ENCODE measurements at regions not wholly inside any gene's neighbourhood (a gene's known extent, or its start where the extent isn't known, plus 50 kb on each side); places are given as distances from the start of the nearest gene placed in this dataset.

DNA sequence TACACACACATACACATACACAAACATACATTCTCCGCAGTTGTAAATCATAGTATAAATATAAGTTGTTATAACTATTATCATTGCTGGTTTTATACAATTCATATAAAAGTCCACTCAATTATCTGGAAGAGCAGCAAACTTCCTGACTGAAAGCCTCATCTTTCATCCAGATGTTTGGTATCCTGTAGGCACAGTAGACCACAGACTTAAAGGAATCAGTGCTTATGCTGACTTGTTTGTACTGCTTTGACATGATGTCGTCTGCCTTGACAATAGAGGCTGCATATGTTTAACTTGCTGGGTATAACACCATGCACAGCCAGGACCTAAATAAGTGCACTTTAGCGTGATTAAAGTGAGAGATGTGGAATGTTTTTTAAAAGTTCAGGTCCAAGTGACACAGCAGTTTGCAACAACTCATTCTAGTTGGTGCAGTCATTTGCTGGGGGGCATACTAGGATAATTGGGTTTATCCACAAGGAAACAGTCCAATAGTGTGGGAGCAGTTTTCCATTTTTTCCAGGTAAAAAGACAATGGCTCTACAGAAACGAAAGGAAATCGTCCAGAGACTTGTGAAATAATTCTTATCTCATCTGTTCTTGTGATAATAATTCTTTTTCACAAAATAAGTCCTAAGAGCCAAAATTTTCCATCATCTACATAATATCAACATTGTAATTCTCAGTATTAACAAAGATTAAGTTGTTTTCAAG is 110.3 kb upstream of the TSPAN2 start:
- FAIRE-seq, result no peak
- SMC1A ChIA-PET (ENCODE audit: uncharacterized antibody, unreplicated experiment), result no interaction called here

More for the DNA sequence above, 110.3 kb upstream of the TSPAN2 start:
- TF ChIP-seq, protein P1, sequence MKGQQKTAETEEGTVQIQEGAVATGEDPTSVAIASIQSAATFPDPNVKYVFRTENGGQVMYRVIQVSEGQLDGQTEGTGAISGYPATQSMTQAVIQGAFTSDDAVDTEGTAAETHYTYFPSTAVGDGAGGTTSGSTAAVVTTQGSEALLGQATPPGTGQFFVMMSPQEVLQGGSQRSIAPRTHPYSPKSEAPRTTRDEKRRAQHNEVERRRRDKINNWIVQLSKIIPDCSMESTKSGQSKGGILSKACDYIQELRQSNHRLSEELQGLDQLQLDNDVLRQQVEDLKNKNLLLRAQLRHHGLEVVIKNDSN (IDR thresholded peaks at IDR 0.05; ENCODE audit: borderline replicate concordance, extremely low read length, insufficient read depth, low read depth, low read length), result no peak
- TF ChIP-seq GABPA (IDR thresholded peaks at IDR 0.05; ENCODE audit: low read depth) (no peak), RFX5 (IDR thresholded peaks at IDR 0.05; ENCODE audit: low read depth, low read length) (no peak), SREBF2 (IDR thresholded peaks at IDR 0.05; ENCODE audit: low read length) (no peak), DPF2 (IDR thresholded peaks at IDR 0.05) (no peak), JUNB (IDR thresholded peaks at IDR 0.05) (no peak), PAX5 (IDR thresholded peaks at IDR 0.05; ENCODE audit: borderline replicate concordance, low read depth, low read length) (no peak), ZNF24 (IDR thresholded peaks at IDR 0.05) (no peak), FOXK2 (IDR thresholded peaks at IDR 0.05) (no peak)
- TF ChIP-seq, protein P2, sequence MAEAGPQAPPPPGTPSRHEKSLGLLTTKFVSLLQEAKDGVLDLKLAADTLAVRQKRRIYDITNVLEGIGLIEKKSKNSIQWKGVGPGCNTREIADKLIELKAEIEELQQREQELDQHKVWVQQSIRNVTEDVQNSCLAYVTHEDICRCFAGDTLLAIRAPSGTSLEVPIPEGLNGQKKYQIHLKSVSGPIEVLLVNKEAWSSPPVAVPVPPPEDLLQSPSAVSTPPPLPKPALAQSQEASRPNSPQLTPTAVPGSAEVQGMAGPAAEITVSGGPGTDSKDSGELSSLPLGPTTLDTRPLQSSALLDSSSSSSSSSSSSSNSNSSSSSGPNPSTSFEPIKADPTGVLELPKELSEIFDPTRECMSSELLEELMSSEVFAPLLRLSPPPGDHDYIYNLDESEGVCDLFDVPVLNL (IDR thresholded peaks at IDR 0.05; ENCODE audit: low read depth, low read length), result no peak
- TF ChIP-seq, protein P3, sequence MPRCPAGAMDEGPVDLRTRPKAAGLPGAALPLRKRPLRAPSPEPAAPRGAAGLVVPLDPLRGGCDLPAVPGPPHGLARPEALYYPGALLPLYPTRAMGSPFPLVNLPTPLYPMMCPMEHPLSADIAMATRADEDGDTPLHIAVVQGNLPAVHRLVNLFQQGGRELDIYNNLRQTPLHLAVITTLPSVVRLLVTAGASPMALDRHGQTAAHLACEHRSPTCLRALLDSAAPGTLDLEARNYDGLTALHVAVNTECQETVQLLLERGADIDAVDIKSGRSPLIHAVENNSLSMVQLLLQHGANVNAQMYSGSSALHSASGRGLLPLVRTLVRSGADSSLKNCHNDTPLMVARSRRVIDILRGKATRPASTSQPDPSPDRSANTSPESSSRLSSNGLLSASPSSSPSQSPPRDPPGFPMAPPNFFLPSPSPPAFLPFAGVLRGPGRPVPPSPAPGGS (IDR thresholded peaks at IDR 0.05; ENCODE audit: borderline replicate concordance, insufficient read depth, low read depth, low read length, poor library complexity, severe bottlenecking), result no peak
- TF ChIP-seq, protein P4, sequence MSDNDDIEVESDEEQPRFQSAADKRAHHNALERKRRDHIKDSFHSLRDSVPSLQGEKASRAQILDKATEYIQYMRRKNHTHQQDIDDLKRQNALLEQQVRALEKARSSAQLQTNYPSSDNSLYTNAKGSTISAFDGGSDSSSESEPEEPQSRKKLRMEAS (IDR thresholded peaks at IDR 0.05; ENCODE audit: low read depth, low read length), result no peak
- TF ChIP-seq, protein P5, sequence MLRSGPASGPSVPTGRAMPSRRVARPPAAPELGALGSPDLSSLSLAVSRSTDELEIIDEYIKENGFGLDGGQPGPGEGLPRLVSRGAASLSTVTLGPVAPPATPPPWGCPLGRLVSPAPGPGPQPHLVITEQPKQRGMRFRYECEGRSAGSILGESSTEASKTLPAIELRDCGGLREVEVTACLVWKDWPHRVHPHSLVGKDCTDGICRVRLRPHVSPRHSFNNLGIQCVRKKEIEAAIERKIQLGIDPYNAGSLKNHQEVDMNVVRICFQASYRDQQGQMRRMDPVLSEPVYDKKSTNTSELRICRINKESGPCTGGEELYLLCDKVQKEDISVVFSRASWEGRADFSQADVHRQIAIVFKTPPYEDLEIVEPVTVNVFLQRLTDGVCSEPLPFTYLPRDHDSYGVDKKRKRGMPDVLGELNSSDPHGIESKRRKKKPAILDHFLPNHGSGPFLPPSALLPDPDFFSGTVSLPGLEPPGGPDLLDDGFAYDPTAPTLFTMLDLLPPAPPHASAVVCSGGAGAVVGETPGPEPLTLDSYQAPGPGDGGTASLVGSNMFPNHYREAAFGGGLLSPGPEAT (IDR thresholded peaks at IDR 0.05; ENCODE audit: low read depth), result no peak
- 11% methylated on average over 5 of the region's 5 CpGs for WGBS (ENCODE audit: insufficient coverage, insufficient replicate concordance, low lambda C conversion rate, missing lambda C conversion rate)
- in situ Hi-C loops (cut with MboI) (no loop called here), intact Hi-C loops (cut with micrococcal nuclease; ENCODE audit: unreplicated experiment) (no loop called here)
- no peak overlapping the region for H3K4me3 ChIP-seq
- no peak overlapping the region for H3K9ac ChIP-seq (ENCODE audit: control insufficient read depth, insufficient read depth, low read length)
- CTCF ChIA-PET, result no interaction called here
- H3K27ac ChIP-seq (ENCODE audit: control insufficient read depth, insufficient read depth), result no peak overlapping the region
- BruUV-seq (replicated peaks), result no TSS peak
- no peaks in the 10 kb centered on the region for H3K4me1 ChIP-seq (ENCODE audit: control insufficient read depth, insufficient read depth, low read length)
- H2AFZ ChIP-seq (ENCODE audit: control insufficient read depth, low read depth, low read length), result no peak overlapping the region
- POLR2A ChIA-PET, result no interaction called here
- no peaks in the 10 kb centered on the region for H4K20me1 ChIP-seq (ENCODE audit: control insufficient read depth, insufficient read depth)
- peaks cover 0 to 3% of the 10 kb centered on the region in 2 experiments; a peak in 1 of 4 replicates for H3K27me3 ChIP-seq (replicated peaks in 1 of 2; ENCODE audit: control insufficient read depth in 2 of 2, insufficient read depth in 2 of 2, low read length in 1 of 2)
- H3K9me3 ChIP-seq (replicated peaks; ENCODE audit: control insufficient read depth, insufficient read depth, low read length), result no peaks in the 10 kb centered on the region
- RAD21 ChIA-PET (ENCODE audit: unreplicated experiment), result no interaction called here
- DNase-seq (ENCODE audit: low read depth, low spot score), result no peak
- no peak overlapping the region for H3K4me2 ChIP-seq (ENCODE audit: control insufficient read depth, insufficient read depth)
- H3K36me3 ChIP-seq (ENCODE audit: control insufficient read depth in 2 of 2, insufficient read depth in 2 of 2, low read length in 1 of 2), result no peaks in the 10 kb centered on the region
- no peaks in the 10 kb centered on the region for H3K79me2 ChIP-seq (ENCODE audit: control insufficient read depth, insufficient read depth, low read length)
- no peak for ATAC-seq

Data from GM12878 (cell line).